GM13976 (cell line): ENCODE measurements at regions not wholly inside any gene's neighbourhood (a gene's known extent, or its start where the extent isn't known, plus 50 kb on each side); places are given as distances from the start of the nearest gene placed in this dataset.

Experiments
- DNase-seq: peaks from one replicate; pipeline ENCODE4 v3.0.0; 2012; ENCODE audit warnings: low spot score
- CTCF ChIP-seq: IDR thresholded peaks from 2 replicates; pipeline ENCODE4 v1.5.1; 2012; ENCODE audit warnings: borderline replicate concordance, mild to moderate bottlenecking; ENCODE audit not compliant: insufficient read depth; ENCODE audit errors: extremely low read depth, missing control alignments, control extremely low read depth
- in situ Hi-C: fragments of 300-500 bp; cut with MboI; formaldehyde crosslinking; loops from one replicate; pipeline ENCODE4 v1.12.0; 2022; ENCODE audit warnings: low sequenced_read_pairs, mixed read lengths, inconsistent platforms; ENCODE audit not compliant: unreplicated experiment

- in situ Hi-C loops: no loop called here
- TF ChIP-seq CTCF: no peak
- DNase-seq: no peak
Observed at GRCh38 chr6:121826156-121826810, 390.8 kb downstream of the GJA1 start.

GRCh38 chr6:121828146-121828886, 392.9 kb downstream of the GJA1 start:
- DNase-seq: no peak
- TF ChIP-seq CTCF: no peak
- in situ Hi-C loops: no loop called here

- no peak for TF ChIP-seq CTCF
Observed at GRCh38 chr6:121830736-121831135, 395.3 kb downstream of the GJA1 start.

GRCh38 chr6:121835662-121836061, 400.2 kb downstream of the GJA1 start:
- TF ChIP-seq CTCF: no peak
- DNase-seq: no peak
- in situ Hi-C loops: no loop called here

More at GRCh38 chr6:121830736-121831135, 395.3 kb downstream of the GJA1 start:
- no peak for DNase-seq
- in situ Hi-C loops: no loop called here

GRCh38 chr6:121837545-121838229, 402.2 kb downstream of the GJA1 start:
- in situ Hi-C loops: no loop called here
- TF ChIP-seq CTCF: no peak
- DNase-seq: no peak

GRCh38 chr6:121838842-121839241, 403.4 kb downstream of the GJA1 start:
- in situ Hi-C loops: no loop called here

More at GRCh38 chr6:121838842-121839241, 403.4 kb downstream of the GJA1 start:
- no peak for DNase-seq
- TF ChIP-seq CTCF: no peak
